ENCODE measurements at regions not wholly inside any gene's neighbourhood (a gene's known extent, or its start where the extent isn't known, plus 50 kb on each side); places are given as distances from the start of the nearest gene placed in this dataset.

DNA sequence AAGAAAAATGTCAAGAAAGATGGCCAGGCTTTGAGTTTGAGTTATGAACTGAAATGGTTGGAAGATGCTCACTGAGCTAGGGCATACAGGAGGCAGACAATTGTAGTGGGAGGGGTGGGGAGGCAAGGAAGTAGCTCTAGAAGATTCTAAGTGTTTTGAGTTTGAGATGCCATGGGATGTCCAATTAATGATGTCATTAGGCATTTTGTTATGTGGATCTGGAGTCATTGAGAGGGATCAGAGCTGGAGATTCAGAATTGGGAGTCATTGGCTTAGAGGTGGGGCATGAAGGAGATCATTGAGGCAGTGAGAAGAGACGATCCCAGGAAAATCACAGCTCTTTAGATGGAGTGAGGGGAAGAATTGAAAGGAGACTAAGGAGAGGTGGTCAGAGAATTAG is 111.5 kb upstream of the ZNF618 start:
- H3K27ac ChIP-seq = no peak overlapping the region
- WGBS, 5 donors = 83 to 90% (median 88%) methylated on average over 1 of the region's 1 CpG
- no peaks in the 10 kb centered on the region for H3K4me1 ChIP-seq
- intact Hi-C loops (cut with DNase I; ENCODE audit: low total_unique reads) = no loop called here
- peaks cover 0 to 12% (median 4%) of the 10 kb centered on the region in 4 donors for H3K9me3 ChIP-seq
- no peak for DNase-seq
- no peaks in the 10 kb centered on the region for H3K36me3 ChIP-seq
- TF ChIP-seq EP300 (IDR thresholded peaks at IDR 0.05) (no peak), POLR2A (IDR thresholded peaks at IDR 0.05) (no peak), CTCF (IDR thresholded peaks at IDR 0.05) (no peak), POLR2AphosphoS5 (IDR thresholded peaks at IDR 0.05) (no peak)
- H3K27me3 ChIP-seq = peaks cover 0 to 6% (median 0%) of the 10 kb centered on the region in 3 donors
- no peak overlapping the region for H3K4me3 ChIP-seq

- DNase-seq = no peak
- peaks cover 0 to 4% (median 0%) of the 10 kb centered on the region in 4 donors for H3K4me1 ChIP-seq
- H3K27ac ChIP-seq = no peak overlapping the region
- peaks cover 0 to 16% (median 0%) of the 10 kb centered on the region in 3 donors for H3K27me3 ChIP-seq
- TF ChIP-seq POLR2A (IDR thresholded peaks at IDR 0.05) (no peak), EP300 (IDR thresholded peaks at IDR 0.05) (no peak)
- intact Hi-C loops (cut with DNase I; ENCODE audit: low total_unique reads) = no loop called here
- WGBS, 5 donors = 59 to 73% (median 67%) methylated on average over 1 of the region's 1 CpG
- H3K4me3 ChIP-seq = no peak overlapping the region
- H3K36me3 ChIP-seq = no peaks in the 10 kb centered on the region
- no peaks in the 10 kb centered on the region for H3K9me3 ChIP-seq
Observed at GRCh38 chr9:113769412-113769811, 106.7 kb upstream of the ZNF618 start.

DNA sequence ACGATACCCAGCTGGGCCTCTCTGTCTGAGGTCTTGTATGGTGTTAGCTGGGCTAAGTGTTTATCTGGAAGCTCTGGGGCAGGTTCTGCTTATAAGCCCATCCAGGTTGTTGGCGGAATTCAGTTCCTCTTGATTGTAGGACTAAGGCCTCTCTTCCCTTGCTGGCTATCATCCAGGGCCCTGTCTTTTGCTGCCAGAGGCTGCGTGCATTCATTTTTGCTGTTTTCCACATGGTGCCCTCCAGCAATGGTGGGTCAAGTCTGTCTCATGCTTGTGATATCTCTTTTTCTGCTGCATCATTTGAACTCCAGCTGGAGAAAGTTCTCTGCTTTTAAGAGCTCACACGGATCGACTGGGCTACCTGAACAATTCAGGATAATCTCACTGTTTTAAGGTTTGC is 105.7 kb upstream of the ZNF618 start:
- WGBS, 5 donors = 70 to 86% (median 74%) methylated on average over 5 of the region's 5 CpGs
- Histone ChIP-seq H3K27ac (no peak overlapping the region), H3K36me3 (no peaks in the 10 kb centered on the region), H3K9me3 (no peaks in the 10 kb centered on the region), H3K27me3 (peaks cover 0 to 16% (median 0%) of the 10 kb centered on the region in 3 donors), H3K4me1 (peaks cover 0 to 5% (median 0%) of the 10 kb centered on the region in 4 donors), H3K4me3 (no peak overlapping the region)
- no peak for DNase-seq
- TF ChIP-seq POLR2AphosphoS5 (IDR thresholded peaks at IDR 0.05) (no peak), CTCF (IDR thresholded peaks at IDR 0.05) (no peak), EP300 (IDR thresholded peaks at IDR 0.05) (no peak), POLR2A (IDR thresholded peaks at IDR 0.05) (no peak)
- intact Hi-C loops (cut with DNase I; ENCODE audit: low total_unique reads) = no loop called here

- TF ChIP-seq EP300 (IDR thresholded peaks at IDR 0.05) = no peak
- no peak for TF ChIP-seq POLR2AphosphoS5 (IDR thresholded peaks at IDR 0.05)
- TF ChIP-seq CTCF (IDR thresholded peaks at IDR 0.05) = no peak
- peaks cover 0 to 13% (median 0%) of the 10 kb centered on the region in 4 donors for H3K4me1 ChIP-seq
- WGBS, 5 donors = 65 to 82% (median 77%) methylated on average over 4 of the region's 4 CpGs
- no peak for DNase-seq
- H3K27me3 ChIP-seq = peaks cover 0 to 16% (median 0%) of the 10 kb centered on the region in 3 donors
- no peak overlapping the region for H3K4me3 ChIP-seq
- intact Hi-C loops (cut with DNase I; ENCODE audit: low total_unique reads) = no loop called here
- no peaks in the 10 kb centered on the region for H3K9me3 ChIP-seq
- H3K36me3 ChIP-seq = no peaks in the 10 kb centered on the region
- H3K27ac ChIP-seq = no peak overlapping the region
Observed at GRCh38 chr9:113771199-113771598, 104.9 kb upstream of the ZNF618 start.

GRCh38 chr9:113772121-113772810 is 103.8 kb upstream of the ZNF618 start:
- no peaks in the 10 kb centered on the region for H3K36me3 ChIP-seq
- H3K27me3 ChIP-seq = peaks cover 0 to 16% (median 0%) of the 10 kb centered on the region in 3 donors
- TF ChIP-seq POLR2AphosphoS5 (IDR thresholded peaks at IDR 0.05) = peak in 1 of 3 donors; percentile 13
- TF ChIP-seq EP300 (IDR thresholded peaks at IDR 0.05) = no peak
- no peak for TF ChIP-seq CTCF (IDR thresholded peaks at IDR 0.05)
- intact Hi-C loops (cut with DNase I; ENCODE audit: low total_unique reads) = no loop called here
- peaks cover 0 to 16% (median 0%) of the 10 kb centered on the region in 4 donors for H3K4me1 ChIP-seq
- H3K9me3 ChIP-seq = no peaks in the 10 kb centered on the region
- DNase-seq = peak in 1 of 2 donors; percentile 70
- WGBS, 5 donors = 46 to 62% (median 52%) methylated on average over 6 of the region's 6 CpGs
- H3K27ac ChIP-seq = no peak overlapping the region
- H3K4me3 ChIP-seq = no peak overlapping the region
